ENCODE measurements at regions not wholly inside any gene's neighbourhood (a gene's known extent, or its start where the extent isn't known, plus 50 kb on each side); places are given as distances from the start of the nearest gene placed in this dataset.

DNA sequence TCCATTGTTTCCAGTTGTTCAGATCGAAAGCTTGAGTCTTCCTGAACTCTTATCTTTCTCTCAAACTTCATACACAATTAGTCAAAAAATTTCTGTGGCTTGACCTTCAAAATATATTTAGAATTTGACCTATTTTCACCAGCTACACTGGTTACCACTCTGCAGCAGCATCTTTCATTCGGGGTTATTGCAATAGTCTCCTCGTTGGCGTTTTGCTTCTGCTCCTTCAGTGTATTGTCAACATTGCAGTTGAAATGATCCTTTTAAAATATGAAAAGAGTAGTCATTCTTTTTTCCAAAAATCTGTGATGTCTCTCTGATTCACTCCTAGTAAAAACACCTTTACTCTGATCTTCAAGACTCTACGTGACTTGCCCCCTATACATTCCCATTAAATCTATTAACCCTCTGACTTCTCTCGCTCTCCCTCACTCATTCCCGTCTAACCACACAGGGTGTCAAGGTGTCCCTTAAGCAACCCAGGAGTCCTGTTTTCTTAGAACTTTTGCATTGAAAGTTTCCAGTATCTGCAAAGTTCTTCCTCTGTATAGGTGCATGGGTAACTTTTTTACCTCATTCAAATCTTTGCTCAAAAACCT lies 480.2 kb upstream of the B3GALT2 start:
- no peaks in the 10 kb centered on the region for H3K79me2 ChIP-seq (ENCODE audit: control insufficient read depth, insufficient read depth, low read length)
- H3K27me3 ChIP-seq (ENCODE audit: control insufficient read depth in 2 of 2, insufficient read depth in 2 of 2, low read length in 2 of 2): no peaks in the 10 kb centered on the region
- H3K4me1 ChIP-seq (ENCODE audit: control insufficient read depth, extremely low read depth, insufficient read depth, low read length): no peaks in the 10 kb centered on the region
- H3K4me3 ChIP-seq (replicated peaks in 1 of 3; ENCODE audit: insufficient read depth in 1 of 3, low read depth in 1 of 3, low read length in 3 of 3): no peak overlapping the region
- TF ChIP-seq JUN (IDR thresholded peaks at IDR 0.05; ENCODE audit: borderline replicate concordance, insufficient read depth, insufficient read length, low read depth) (no peak), FOS (IDR thresholded peaks at IDR 0.05; ENCODE audit: borderline replicate concordance, insufficient read depth, low read length) (no peak), POLR2AphosphoS5 (IDR thresholded peaks at IDR 0.05; ENCODE audit: insufficient read depth, low read depth, low read length) (no peak), MYC (IDR thresholded peaks at IDR 0.05; ENCODE audit: low read depth, low read length) (no peak), POLR2A (IDR thresholded peaks at IDR 0.05; ENCODE audit: low read depth, low read length) (no peak), EZH2 (IDR thresholded peaks at IDR 0.05; ENCODE audit: borderline replicate concordance, low read depth, low read length, severe bottlenecking) (no peak), GATA2 (IDR thresholded peaks at IDR 0.05; ENCODE audit: insufficient read depth, insufficient read length, low read depth, low read length) (no peak), MAX (IDR thresholded peaks at IDR 0.05; ENCODE audit: insufficient read depth, insufficient read length) (no peak), CTCF (IDR thresholded peaks at IDR 0.05; ENCODE audit: extremely low read depth in 1 of 2, insufficient read depth in 1 of 2, low read depth in 1 of 2, low read length in 2 of 2) (no peak)
- dilution Hi-C loops (cut with MboI; ENCODE audit: extremely low pct_ligation_motif_present, low sequenced_read_pairs) (no loop called here), intact Hi-C loops (cut with micrococcal nuclease) (no loop called here)
- POLR2A ChIA-PET: no interaction called here
- CTCF ChIA-PET: no interaction called here
- no TSS peak for BruUV-seq (replicated peaks)
- H3K9me3 ChIP-seq (replicated peaks; ENCODE audit: control insufficient read depth, insufficient read depth, low read length): no peaks in the 10 kb centered on the region
- DNase-seq (ENCODE audit: low read depth, low spot score) (no peak), FAIRE-seq (no peak)
- H4K20me1 ChIP-seq (replicated peaks; ENCODE audit: control insufficient read depth, extremely low read depth, insufficient read depth, low read length): no peaks in the 10 kb centered on the region
- H3K9me1 ChIP-seq (replicated peaks; ENCODE audit: control insufficient read depth, extremely low read depth, insufficient read depth, low read length): no peaks in the 10 kb centered on the region
- no peak overlapping the region for H3K4me2 ChIP-seq (ENCODE audit: insufficient read depth, low read length)
- no peak overlapping the region for H3K9ac ChIP-seq (replicated peaks; ENCODE audit: extremely low read depth, insufficient read depth, low read length)
- H2AFZ ChIP-seq (ENCODE audit: low read depth, low read length): no peak overlapping the region
- no peak overlapping the region for H3K27ac ChIP-seq (ENCODE audit: insufficient read depth, low read depth, low read length)
- no peaks in the 10 kb centered on the region for H3K36me3 ChIP-seq (ENCODE audit: control insufficient read depth in 2 of 2, extremely low read depth in 1 of 2, insufficient read depth in 2 of 2, low read length in 2 of 2)
